ENCODE measurements at regions not wholly inside any gene's neighbourhood (a gene's known extent, or its start where the extent isn't known, plus 50 kb on each side); places are given as distances from the start of the nearest gene placed in this dataset.

DNA sequence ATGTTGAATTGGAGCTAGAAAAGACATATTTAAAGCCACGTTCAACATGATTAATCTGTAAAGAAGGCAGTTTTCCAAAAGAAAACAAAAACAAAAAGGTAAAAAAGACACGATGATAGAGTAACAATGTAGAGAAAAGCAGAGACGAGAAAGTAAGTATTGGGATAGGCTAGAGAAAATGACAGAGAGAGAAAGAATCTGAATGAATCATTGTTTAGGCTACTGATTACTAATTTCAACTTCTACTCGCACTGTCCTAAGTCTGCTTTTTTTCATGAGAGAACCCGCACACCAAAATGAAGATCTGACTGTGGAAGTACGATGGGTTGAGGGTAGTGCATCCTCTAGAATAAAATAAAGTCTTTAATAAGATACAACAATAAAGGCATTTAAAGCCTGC, 1599.2 kb upstream of the TMEFF2 start:
- TF ChIP-seq POLR2A (IDR thresholded peaks at IDR 0.05), result no peak
- TF ChIP-seq, protein P1, sequence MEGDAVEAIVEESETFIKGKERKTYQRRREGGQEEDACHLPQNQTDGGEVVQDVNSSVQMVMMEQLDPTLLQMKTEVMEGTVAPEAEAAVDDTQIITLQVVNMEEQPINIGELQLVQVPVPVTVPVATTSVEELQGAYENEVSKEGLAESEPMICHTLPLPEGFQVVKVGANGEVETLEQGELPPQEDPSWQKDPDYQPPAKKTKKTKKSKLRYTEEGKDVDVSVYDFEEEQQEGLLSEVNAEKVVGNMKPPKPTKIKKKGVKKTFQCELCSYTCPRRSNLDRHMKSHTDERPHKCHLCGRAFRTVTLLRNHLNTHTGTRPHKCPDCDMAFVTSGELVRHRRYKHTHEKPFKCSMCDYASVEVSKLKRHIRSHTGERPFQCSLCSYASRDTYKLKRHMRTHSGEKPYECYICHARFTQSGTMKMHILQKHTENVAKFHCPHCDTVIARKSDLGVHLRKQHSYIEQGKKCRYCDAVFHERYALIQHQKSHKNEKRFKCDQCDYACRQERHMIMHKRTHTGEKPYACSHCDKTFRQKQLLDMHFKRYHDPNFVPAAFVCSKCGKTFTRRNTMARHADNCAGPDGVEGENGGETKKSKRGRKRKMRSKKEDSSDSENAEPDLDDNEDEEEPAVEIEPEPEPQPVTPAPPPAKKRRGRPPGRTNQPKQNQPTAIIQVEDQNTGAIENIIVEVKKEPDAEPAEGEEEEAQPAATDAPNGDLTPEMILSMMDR (IDR thresholded peaks at IDR 0.05), result no peak
- TF ChIP-seq EP300 (IDR thresholded peaks at IDR 0.05), result no peak

All from suprapubic skin (tissue), 3 donors.